PFSK-1 (cell line): ENCODE measurements at regions not wholly inside any gene's neighbourhood (a gene's known extent, or its start where the extent isn't known, plus 50 kb on each side); places are given as distances from the start of the nearest gene placed in this dataset.

Experiments used
- FOXP2 ChIP-seq: optimal IDR thresholded peaks from 2 replicates; pipeline ENCODE3; 2011; ENCODE audit warnings: borderline replicate concordance, control low read depth, inconsistent platforms; ENCODE audit not compliant: insufficient read depth; ENCODE audit errors: extremely low read length, extremely low read depth
- POLR2AphosphoS5 ChIP-seq: IDR thresholded peaks from 2 replicates; pipeline ENCODE4 v1.6.1; 2012; ENCODE audit warnings: low read depth, mild to moderate bottlenecking, control low read depth, low read length, moderate library complexity
- REST ChIP-seq, 2 experiments: IDR thresholded peaks; 2 replicates each; pipeline versions ENCODE4 v1.6.1 to v1.8.0; 2011 to 2012; ENCODE audit warnings: low read depth in 2 of 2, low read length in 2 of 2, control low read depth in 1 of 2, inconsistent platforms in 1 of 2, mild to moderate bottlenecking in 1 of 2, moderate library complexity in 1 of 2; ENCODE audit not compliant: insufficient read depth in 1 of 2
- SIN3A ChIP-seq: IDR thresholded peaks from 2 replicates; pipeline ENCODE4 v1.6.1; 2012; ENCODE audit warnings: mild to moderate bottlenecking, low read length, moderate library complexity, borderline replicate concordance; ENCODE audit not compliant: insufficient read depth
- TAF1 ChIP-seq: IDR thresholded peaks from 2 replicates; pipeline ENCODE4 v1.6.1; 2012; ENCODE audit warnings: low read length, control low read depth, borderline replicate concordance; ENCODE audit not compliant: insufficient read depth

- TF ChIP-seq TAF1, result no peak
- TF ChIP-seq REST (IDR thresholded peaks at IDR 0.05; ENCODE audit: insufficient read depth in 1 of 2, low read depth in 2 of 2, low read length in 2 of 2), result no peak
- no peak for TF ChIP-seq FOXP2
- no peak for TF ChIP-seq SIN3A
- TF ChIP-seq POLR2AphosphoS5, result no peak
Observed at GRCh38 chr10:2475711-2476217, 591.6 kb upstream of the PFKP start.

GRCh38 chr10:2471811-2472210, 595.5 kb upstream of the PFKP start:
- TF ChIP-seq POLR2AphosphoS5 (no peak), SIN3A (no peak), TAF1 (no peak), FOXP2 (no peak), REST (IDR thresholded peaks at IDR 0.05; ENCODE audit: insufficient read depth in 1 of 2, low read depth in 2 of 2, low read length in 2 of 2) (no peak)

GRCh38 chr10:2469802-2470201, 597.5 kb upstream of the PFKP start:
- TF ChIP-seq SIN3A, result no peak
- no peak for TF ChIP-seq TAF1
- TF ChIP-seq FOXP2, result no peak
- no peak for TF ChIP-seq REST (IDR thresholded peaks at IDR 0.05; ENCODE audit: insufficient read depth in 1 of 2, low read depth in 2 of 2, low read length in 2 of 2)
- TF ChIP-seq POLR2AphosphoS5, result no peak

- TF ChIP-seq POLR2AphosphoS5, result no peak
- no peak for TF ChIP-seq REST (IDR thresholded peaks at IDR 0.05; ENCODE audit: insufficient read depth in 1 of 2, low read depth in 2 of 2, low read length in 2 of 2)
- TF ChIP-seq FOXP2, result no peak
- no peak for TF ChIP-seq SIN3A
- TF ChIP-seq TAF1, result no peak
Observed at GRCh38 chr10:2464483-2464882, 602.9 kb upstream of the PFKP start.

GRCh38 chr10:2463316-2463715, 604.0 kb upstream of the PFKP start:
- TF ChIP-seq REST (IDR thresholded peaks at IDR 0.05; ENCODE audit: insufficient read depth in 1 of 2, low read depth in 2 of 2, low read length in 2 of 2) (no peak), SIN3A (no peak), POLR2AphosphoS5 (no peak), FOXP2 (no peak), TAF1 (no peak)
